HG02642 (cell line): ENCODE measurements at regions not wholly inside any gene's neighbourhood (a gene's known extent, or its start where the extent isn't known, plus 50 kb on each side); places are given as distances from the start of the nearest gene placed in this dataset.

Experiments used
- ATAC-seq: cut with Tn5 transposase; IDR thresholded peaks from one replicate; pipeline ENCODE4 v1.9.1; 2021; ENCODE audit warnings: mild to moderate bottlenecking; ENCODE audit not compliant: unreplicated experiment, poor library complexity

- ATAC-seq = no peak
These were observed 134.0 kb downstream of the IRX1 start for GRCh38 chr5:3729631-3730030.

- no peak for ATAC-seq
These were observed 139.0 kb downstream of the IRX1 start for GRCh38 chr5:3734632-3735031.

- no peak for ATAC-seq
These were observed 140.8 kb downstream of the IRX1 start for GRCh38 chr5:3736466-3736865.

- no peak for ATAC-seq
These were observed 141.3 kb downstream of the IRX1 start for GRCh38 chr5:3736926-3737325.

- no peak for ATAC-seq
These were observed 143.3 kb downstream of the IRX1 start for GRCh38 chr5:3738919-3739318.

GRCh38 chr5:3740546-3741373 lies 145.1 kb downstream of the IRX1 start:
- ATAC-seq = no peak

GRCh38 chr5:3741374-3741770 lies 145.7 kb downstream of the IRX1 start:
- ATAC-seq = no peak

GRCh38 chr5:3742750-3743149 lies 147.1 kb downstream of the IRX1 start:
- no peak for ATAC-seq

GRCh38 chr5:3751846-3752245 lies 156.2 kb downstream of the IRX1 start:
- no peak for ATAC-seq

GRCh38 chr5:3778000-3778550 lies 182.4 kb downstream of the IRX1 start:
- no peak for ATAC-seq

- ATAC-seq = no peak
These were observed 183.3 kb downstream of the IRX1 start for GRCh38 chr5:3778945-3779344.

GRCh38 chr5:3780278-3780677 lies 184.6 kb downstream of the IRX1 start:
- no peak for ATAC-seq

- no peak for ATAC-seq
These were observed 185.3 kb downstream of the IRX1 start for GRCh38 chr5:3780907-3781306.

- ATAC-seq = no peak
These were observed 189.2 kb downstream of the IRX1 start for GRCh38 chr5:3784854-3785253.

GRCh38 chr5:3786165-3786564 lies 190.5 kb downstream of the IRX1 start:
- ATAC-seq = no peak

GRCh38 chr5:3786891-3787430 lies 191.3 kb downstream of the IRX1 start:
- ATAC-seq = no peak

- no peak for ATAC-seq
These were observed 192.0 kb downstream of the IRX1 start for GRCh38 chr5:3787604-3788003.

- ATAC-seq = no peak
These were observed 194.0 kb downstream of the IRX1 start for GRCh38 chr5:3789519-3790193.

GRCh38 chr5:3793162-3793561 lies 197.5 kb downstream of the IRX1 start:
- no peak for ATAC-seq

GRCh38 chr5:3794611-3795010 lies 199.0 kb downstream of the IRX1 start:
- no peak for ATAC-seq

GRCh38 chr5:3796736-3797135 lies 201.1 kb downstream of the IRX1 start:
- ATAC-seq = no peak
